Activated CD8-positive, alpha-beta memory T cell treated with anti-CD3 and anti-CD28 coated beads, Interleukin-2, amount 10 ng/mL, durations not matched to agents 7 days and 5 days (primary cell): ENCODE measurements at regions not wholly inside any gene's neighbourhood (a gene's known extent, or its start where the extent isn't known, plus 50 kb on each side); places are given as distances from the start of the nearest gene placed in this dataset.

ENCODE experiments used
- ATAC-seq: fragments of 150-1000 bp; cut with Tn5 transposase; one replicate; pipeline ENCODE4 v1.10.0; 2021; ENCODE audit warnings: moderate library complexity
- CTCF ChIA-PET: fragments of 350-600 bp; sonication (Branson Sonifier 250); formaldehyde crosslinking; loops from one replicate; lab custom pipeline; 2021; ENCODE audit warnings: antibody characterized with exemption; lab: Charles Lee
- DNase-seq: peaks from one replicate; pipeline ENCODE4 v3.0.0-alpha.2; 2020
- H3K27ac Mint-ChIP-seq: one replicate; pipeline ENCODE4 v1.8.0; 2021; ENCODE audit warnings: mild to moderate bottlenecking, mixed read lengths
- H3K27me3 Mint-ChIP-seq: one replicate; pipeline ENCODE4 v1.8.0; 2021; ENCODE audit warnings: mixed read lengths
- H3K36me3 Mint-ChIP-seq: one replicate; pipeline ENCODE4 v1.8.0; 2021; ENCODE audit warnings: mild to moderate bottlenecking, mixed read lengths
- H3K4me1 Mint-ChIP-seq: one replicate; pipeline ENCODE4 v1.8.0; 2021; ENCODE audit warnings: mixed read lengths
- H3K4me3 Mint-ChIP-seq: one replicate; pipeline ENCODE4 v1.8.0; 2021; ENCODE audit warnings: mild to moderate bottlenecking, moderate library complexity, mixed read lengths
- H3K9me3 Mint-ChIP-seq: one replicate; pipeline ENCODE4 v1.8.0; 2022; ENCODE audit warnings: low read depth, mixed read lengths

DNA sequence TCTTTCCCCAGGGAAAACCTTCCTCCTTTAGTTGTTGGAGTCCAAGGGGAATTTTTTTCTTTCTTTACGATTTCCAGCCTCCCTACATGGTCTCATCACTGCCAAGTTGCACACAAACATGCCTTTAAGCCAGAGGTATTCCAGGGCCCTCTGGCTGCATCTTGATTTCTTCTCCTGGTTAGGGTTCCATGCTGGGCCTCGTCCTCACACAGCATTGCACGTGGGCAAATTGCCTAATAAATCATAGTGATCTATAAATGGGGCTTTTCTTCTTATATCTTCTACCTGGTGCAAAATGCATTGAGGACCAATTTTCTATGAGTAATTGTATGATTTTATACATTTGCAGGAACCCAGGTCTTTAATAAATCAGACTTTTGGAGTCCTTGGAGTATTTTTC is 284.2 kb downstream of the C7orf25 start:
- no peaks in the 10 kb centered on the region for H3K27me3 Mint-ChIP-seq
- CTCF ChIA-PET = no interaction called here

GRCh38 chr7:42627101-42627500 is 284.8 kb downstream of the C7orf25 start:
- no peaks in the 10 kb centered on the region for H3K9me3 Mint-ChIP-seq
- no peaks in the 10 kb centered on the region for H3K36me3 Mint-ChIP-seq
- CTCF ChIA-PET = no interaction called here
- DNase-seq (no peak), ATAC-seq (no peak)
- H3K27me3 Mint-ChIP-seq = no peaks in the 10 kb centered on the region
- H3K27ac Mint-ChIP-seq = no peak overlapping the region
- H3K4me3 Mint-ChIP-seq = no peak overlapping the region
- no peaks in the 10 kb centered on the region for H3K4me1 Mint-ChIP-seq

More for the DNA sequence above, 284.2 kb downstream of the C7orf25 start:
- H3K9me3 Mint-ChIP-seq = no peaks in the 10 kb centered on the region
- no peak for ATAC-seq
- H3K36me3 Mint-ChIP-seq = no peaks in the 10 kb centered on the region
- H3K27ac Mint-ChIP-seq = no peak overlapping the region
- no peak overlapping the region for H3K4me3 Mint-ChIP-seq
- no peaks in the 10 kb centered on the region for H3K4me1 Mint-ChIP-seq
- no peak for DNase-seq

- Mint-ChIP-seq H3K36me3 (no peaks in the 10 kb centered on the region), H3K4me3 (no peak overlapping the region), H3K9me3 (no peaks in the 10 kb centered on the region), H3K4me1 (no peaks in the 10 kb centered on the region), H3K27ac (no peak overlapping the region), H3K27me3 (no peaks in the 10 kb centered on the region)
- CTCF ChIA-PET = interaction anchor here (0.8 kb wide), 1 partner anchor 90 kb away, joined by 3 read pairs; no protein-coding TSS in a partner anchor
- DNase-seq (no peak), ATAC-seq (no peak)
Observed at GRCh38 chr7:42625421-42625820, 286.4 kb downstream of the C7orf25 start.

- DNase-seq = no peak
- no peaks in the 10 kb centered on the region for H3K4me1 Mint-ChIP-seq
- ATAC-seq = no peak
- H3K27ac Mint-ChIP-seq = no peak overlapping the region
- no peaks in the 10 kb centered on the region for H3K27me3 Mint-ChIP-seq
- H3K9me3 Mint-ChIP-seq = no peaks in the 10 kb centered on the region
- H3K4me3 Mint-ChIP-seq = no peak overlapping the region
- CTCF ChIA-PET = no interaction called here
- H3K36me3 Mint-ChIP-seq = no peaks in the 10 kb centered on the region
Observed at GRCh38 chr7:42624471-42624870, 287.4 kb downstream of the C7orf25 start.

DNA sequence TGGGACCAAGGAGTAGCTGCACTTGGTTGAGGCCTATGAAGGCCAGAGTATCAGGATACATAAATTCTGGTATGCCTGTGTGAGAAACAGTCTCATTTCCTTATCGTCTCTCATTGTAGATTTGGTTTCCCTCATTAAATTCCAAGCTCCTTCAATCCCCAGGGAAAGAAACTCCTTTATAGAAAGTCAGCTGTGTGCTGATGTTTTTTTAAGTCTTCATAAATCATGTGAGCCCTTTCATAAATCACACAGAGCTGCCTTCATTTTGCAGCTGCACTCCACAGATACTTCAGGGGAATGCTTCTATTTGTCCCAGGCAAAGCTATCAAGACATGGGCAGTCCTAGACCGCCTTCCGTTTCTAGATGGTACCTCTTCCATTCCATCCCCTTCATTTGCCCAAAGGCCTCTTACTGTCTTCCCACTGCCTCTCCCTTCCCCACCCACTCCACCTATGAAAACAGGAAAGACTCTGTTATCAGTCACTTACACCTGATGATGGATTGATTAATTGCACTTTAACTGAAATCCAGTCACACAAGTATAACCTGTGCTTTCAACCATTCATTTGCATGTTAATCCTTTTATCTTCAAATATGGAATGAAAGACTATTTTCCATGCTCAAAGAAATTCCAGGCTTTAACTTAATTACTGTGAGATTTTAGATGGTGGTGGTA is 290.2 kb downstream of the C7orf25 start:
- Mint-ChIP-seq H3K4me1 (no peaks in the 10 kb centered on the region), H3K36me3 (no peaks in the 10 kb centered on the region), H3K9me3 (no peaks in the 10 kb centered on the region), H3K27me3 (no peaks in the 10 kb centered on the region), H3K27ac (no peak overlapping the region), H3K4me3 (no peak overlapping the region)
- no peak for DNase-seq
- CTCF ChIA-PET = no interaction called here
- no peak for ATAC-seq

- H3K4me3 Mint-ChIP-seq = no peak overlapping the region
- DNase-seq (no peak), ATAC-seq (no peak)
- H3K27ac Mint-ChIP-seq = no peak overlapping the region
- no peaks in the 10 kb centered on the region for H3K9me3 Mint-ChIP-seq
- H3K27me3 Mint-ChIP-seq = no peaks in the 10 kb centered on the region
- CTCF ChIA-PET = no interaction called here
- no peaks in the 10 kb centered on the region for H3K36me3 Mint-ChIP-seq
- H3K4me1 Mint-ChIP-seq = no peaks in the 10 kb centered on the region
Observed at GRCh38 chr7:42618651-42619360, 293.1 kb downstream of the C7orf25 start.

GRCh38 chr7:42617806-42618457 is 293.9 kb downstream of the C7orf25 start:
- no peaks in the 10 kb centered on the region for H3K4me1 Mint-ChIP-seq
- H3K27me3 Mint-ChIP-seq = no peaks in the 10 kb centered on the region
- H3K36me3 Mint-ChIP-seq = no peaks in the 10 kb centered on the region
- H3K4me3 Mint-ChIP-seq = no peak overlapping the region
- no peaks in the 10 kb centered on the region for H3K9me3 Mint-ChIP-seq
- no peak overlapping the region for H3K27ac Mint-ChIP-seq
- CTCF ChIA-PET = no interaction called here
- DNase-seq = no peak
- ATAC-seq = no peak

DNA sequence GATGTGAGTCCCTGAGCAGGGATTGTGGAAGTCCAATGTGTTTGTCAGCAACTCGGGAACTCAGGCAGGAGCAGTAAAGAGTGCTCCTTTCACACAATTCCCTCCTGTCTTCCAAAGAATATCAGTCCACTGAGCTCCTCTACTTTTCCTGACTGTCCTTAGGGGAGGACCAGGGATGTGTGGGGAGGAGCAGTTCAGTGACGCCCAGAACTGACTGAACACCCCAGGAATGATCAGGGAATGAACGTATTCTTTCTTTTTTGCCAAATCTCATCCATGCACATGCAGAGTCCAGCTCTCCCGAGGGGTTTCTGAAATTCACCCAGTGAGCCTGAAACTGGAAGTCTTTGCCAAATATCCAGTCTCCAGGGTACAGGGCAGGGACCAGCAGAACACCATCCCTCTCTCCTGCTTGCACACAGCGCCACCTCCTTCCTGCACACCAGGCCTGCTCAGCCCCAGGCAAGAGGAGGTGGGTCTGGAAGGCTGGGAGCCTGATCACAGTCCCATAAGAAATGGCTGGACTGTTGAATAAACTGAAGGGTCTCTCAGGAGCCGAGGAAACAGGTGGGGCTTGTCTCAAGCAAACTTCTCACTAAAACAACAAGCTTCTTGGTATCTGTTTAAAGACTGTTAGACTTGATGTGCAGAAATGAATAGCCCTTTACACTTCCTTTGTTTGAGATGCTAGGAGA is 294.7 kb downstream of the C7orf25 start:
- Mint-ChIP-seq H3K4me3 (no peak overlapping the region), H3K9me3 (no peaks in the 10 kb centered on the region), H3K36me3 (no peaks in the 10 kb centered on the region), H3K4me1 (no peaks in the 10 kb centered on the region), H3K27me3 (no peaks in the 10 kb centered on the region), H3K27ac (no peak overlapping the region)
- no peak for DNase-seq
- no peak for ATAC-seq
- CTCF ChIA-PET = no interaction called here

DNA sequence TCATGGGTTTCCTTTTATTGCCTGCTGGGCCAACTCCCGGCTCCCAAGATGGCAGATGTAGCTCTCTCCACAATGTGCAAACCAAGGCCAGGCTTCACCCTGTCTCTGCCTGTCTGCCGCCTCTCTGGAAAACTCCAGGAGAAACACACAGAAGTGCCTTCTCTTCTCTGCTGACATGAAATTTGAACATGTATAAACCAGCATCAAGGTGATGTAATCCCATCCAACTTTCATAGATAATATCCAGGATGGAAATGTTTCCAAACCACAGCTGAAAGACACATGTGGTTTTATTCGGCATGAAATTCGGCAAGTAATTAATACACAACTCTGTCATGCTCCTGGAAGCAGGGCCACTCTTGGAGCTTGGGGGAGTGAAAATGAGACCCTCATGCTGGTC is 297.2 kb downstream of the C7orf25 start:
- CTCF ChIA-PET = no interaction called here
- ATAC-seq (no peak), DNase-seq (no peak)
- Mint-ChIP-seq H3K4me3 (no peak overlapping the region), H3K27me3 (no peaks in the 10 kb centered on the region), H3K27ac (no peak overlapping the region), H3K9me3 (no peaks in the 10 kb centered on the region), H3K36me3 (no peaks in the 10 kb centered on the region), H3K4me1 (no peaks in the 10 kb centered on the region)

- CTCF ChIA-PET = no interaction called here
- DNase-seq = no peak
- Mint-ChIP-seq H3K4me3 (no peak overlapping the region), H3K27ac (no peak overlapping the region), H3K9me3 (no peaks in the 10 kb centered on the region), H3K36me3 (no peaks in the 10 kb centered on the region), H3K4me1 (no peaks in the 10 kb centered on the region), H3K27me3 (no peaks in the 10 kb centered on the region)
- no peak for ATAC-seq
Observed at GRCh38 chr7:42611961-42612360, 299.9 kb downstream of the C7orf25 start.

- Mint-ChIP-seq H3K4me1 (no peaks in the 10 kb centered on the region), H3K4me3 (no peak overlapping the region), H3K27ac (no peak overlapping the region), H3K27me3 (no peaks in the 10 kb centered on the region), H3K9me3 (no peaks in the 10 kb centered on the region), H3K36me3 (no peaks in the 10 kb centered on the region)
- CTCF ChIA-PET = no interaction called here
- no peak for DNase-seq
- ATAC-seq = no peak
Observed at GRCh38 chr7:42611289-42611928, 300.5 kb downstream of the C7orf25 start.

DNA sequence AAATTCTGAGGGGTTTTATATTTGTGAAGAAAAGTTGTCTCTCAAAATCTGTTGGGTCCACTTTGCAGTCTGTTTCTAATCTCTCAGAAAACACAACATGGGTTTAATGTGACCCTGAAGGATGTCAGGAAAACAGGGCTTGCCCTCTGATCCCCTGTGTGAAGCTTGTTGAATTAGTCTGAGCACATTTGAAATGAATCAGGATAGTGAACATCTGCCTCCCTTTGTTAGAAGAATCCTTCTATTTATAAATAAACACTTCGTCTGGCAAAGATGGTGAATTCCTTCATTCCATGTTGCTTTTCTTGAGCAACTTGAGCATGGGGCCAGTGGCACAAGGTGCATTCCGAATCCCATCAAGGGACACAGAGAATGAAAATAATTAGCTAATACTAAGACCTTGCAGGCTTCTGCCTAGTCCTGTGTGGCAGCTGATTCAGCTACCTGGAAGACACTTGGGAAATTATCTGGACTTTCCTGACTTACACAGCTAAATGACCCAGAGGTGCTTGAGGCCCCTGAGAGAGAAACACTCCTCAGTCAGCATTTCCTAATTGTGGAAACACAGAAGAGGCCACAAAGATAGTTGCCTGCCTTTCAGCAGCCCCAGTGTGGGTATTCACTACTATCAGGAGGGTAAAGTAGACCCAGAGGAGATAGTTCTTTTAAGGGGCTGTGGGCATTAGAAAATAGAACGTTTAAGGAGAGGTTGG is 305.5 kb downstream of the C7orf25 start:
- Mint-ChIP-seq H3K27me3 (no peaks in the 10 kb centered on the region), H3K27ac (no peak overlapping the region), H3K4me1 (no peaks in the 10 kb centered on the region), H3K36me3 (no peaks in the 10 kb centered on the region), H3K4me3 (no peak overlapping the region), H3K9me3 (no peaks in the 10 kb centered on the region)
- CTCF ChIA-PET = no interaction called here
- DNase-seq = no peak
- ATAC-seq = no peak
